ENCODE measurements at regions not wholly inside any gene's neighbourhood (a gene's known extent, or its start where the extent isn't known, plus 50 kb on each side); places are given as distances from the start of the nearest gene placed in this dataset.
"Not testable (repeated sequence)": the region's sequence is repeated elsewhere in the genome, so short reads cannot be mapped to it uniquely, and the experiment has no call there.

DNA sequence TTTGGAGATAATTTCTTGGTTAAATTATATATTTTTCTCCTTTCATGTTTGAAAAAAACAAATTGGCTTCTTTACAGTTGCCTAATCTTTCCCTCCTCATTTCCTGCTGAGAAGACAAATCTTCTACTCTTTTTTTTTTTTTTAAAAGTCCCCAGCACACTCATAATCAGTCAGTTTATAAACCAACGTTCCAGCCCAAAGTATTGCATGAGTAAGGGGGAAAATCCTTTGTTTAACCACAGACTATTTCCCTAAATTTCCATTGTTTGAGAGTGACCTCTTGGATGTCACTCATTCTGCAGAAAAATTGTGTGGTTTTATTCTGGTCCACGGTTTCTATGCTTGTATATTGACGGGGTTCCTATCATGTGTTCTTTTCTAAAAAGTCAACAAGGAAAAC, 55.1 kb upstream of the TLR4 start:
- DNase-seq: no peak

DNA sequence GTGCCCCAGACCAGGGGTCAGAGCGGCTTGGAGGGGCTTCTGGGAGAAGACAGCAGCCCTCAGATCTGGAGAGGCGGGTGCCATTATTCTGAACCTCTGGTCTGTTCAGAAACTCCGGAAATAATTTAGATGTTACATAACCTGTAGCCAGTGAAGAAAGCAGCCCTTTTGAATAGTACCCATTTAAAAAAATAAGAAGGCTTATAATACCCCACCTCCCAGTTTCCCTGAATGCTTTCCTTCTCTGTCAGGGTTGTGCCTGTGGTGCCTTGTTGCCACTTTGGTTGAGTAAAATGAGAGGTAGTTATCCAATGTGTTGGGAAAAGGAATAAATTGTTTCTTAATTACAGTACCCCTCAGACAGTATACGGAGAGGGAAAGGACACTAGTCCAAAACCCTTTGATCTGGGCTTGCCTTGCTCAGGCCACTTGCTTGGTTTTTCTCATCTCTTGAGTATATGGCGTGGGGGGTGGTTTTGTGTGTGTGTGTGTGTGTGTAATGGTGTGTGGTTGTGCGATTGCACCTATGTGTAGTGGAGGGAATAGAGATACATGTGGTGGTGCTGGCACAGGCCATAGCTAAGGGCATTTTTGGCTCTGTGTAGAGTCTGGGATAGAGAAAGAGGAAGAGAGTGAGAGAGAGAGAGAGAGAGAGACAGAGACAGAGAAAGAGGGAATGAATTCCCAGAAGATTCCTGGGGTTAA, 59.1 kb upstream of the TLR4 start:
- DNase-seq: no peak

DNA sequence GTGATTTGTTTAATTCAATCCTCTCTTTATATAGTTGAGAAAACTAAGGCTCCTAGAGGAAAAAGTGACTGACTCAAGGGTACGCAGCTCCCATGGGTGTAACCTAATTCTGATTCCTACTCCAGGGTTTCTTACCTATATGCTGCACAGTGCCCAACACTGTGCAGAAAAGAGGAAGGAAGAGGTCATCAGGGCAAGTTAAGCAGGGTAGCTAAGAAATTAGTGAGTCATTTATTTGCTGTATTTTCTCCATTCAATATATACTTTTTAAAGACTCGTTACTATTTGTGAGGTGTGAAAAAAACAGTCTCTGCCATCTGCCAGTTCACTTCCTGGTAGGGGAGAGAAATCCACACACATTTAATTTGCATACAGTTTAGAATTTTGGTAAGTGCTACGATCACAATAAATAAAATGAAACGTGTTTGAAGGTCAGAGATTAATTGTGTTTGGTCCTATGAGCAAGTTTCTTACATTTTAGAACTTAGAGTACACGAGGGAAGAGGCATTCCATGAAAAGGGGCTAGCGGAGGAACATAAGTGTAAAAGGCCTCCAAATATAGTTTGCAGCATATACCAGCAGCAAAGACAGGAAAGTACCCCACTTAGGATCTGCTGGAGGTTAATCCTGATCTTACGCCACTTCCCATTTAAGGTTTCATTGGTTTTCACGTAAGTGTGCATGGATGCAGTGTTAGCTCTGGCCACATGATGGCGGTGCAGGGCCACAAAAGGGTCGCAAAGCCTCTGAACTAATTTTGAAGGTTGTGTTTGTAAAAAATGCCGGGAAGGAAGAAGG, 59.9 kb upstream of the TLR4 start:
- DNase-seq: peak; percentile 60

DNA sequence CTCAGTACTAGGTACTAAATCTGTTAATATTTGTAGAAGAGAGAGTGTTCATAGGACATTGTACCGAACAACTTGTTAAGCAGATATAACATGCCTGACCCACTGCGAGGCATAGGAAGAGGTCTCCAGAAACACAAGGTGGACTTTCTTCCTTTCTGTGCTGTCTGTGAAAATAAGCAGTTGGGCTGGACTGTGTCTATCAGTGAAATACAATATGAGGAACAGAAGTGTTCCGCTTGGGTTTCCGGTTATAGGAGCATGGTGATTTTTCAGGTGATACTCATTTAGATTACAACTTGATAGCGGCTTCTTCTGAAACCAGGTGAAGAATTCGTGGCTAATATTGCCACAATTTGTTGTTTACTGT, 60.9 kb upstream of the TLR4 start:
- DNase-seq: no peak

DNA sequence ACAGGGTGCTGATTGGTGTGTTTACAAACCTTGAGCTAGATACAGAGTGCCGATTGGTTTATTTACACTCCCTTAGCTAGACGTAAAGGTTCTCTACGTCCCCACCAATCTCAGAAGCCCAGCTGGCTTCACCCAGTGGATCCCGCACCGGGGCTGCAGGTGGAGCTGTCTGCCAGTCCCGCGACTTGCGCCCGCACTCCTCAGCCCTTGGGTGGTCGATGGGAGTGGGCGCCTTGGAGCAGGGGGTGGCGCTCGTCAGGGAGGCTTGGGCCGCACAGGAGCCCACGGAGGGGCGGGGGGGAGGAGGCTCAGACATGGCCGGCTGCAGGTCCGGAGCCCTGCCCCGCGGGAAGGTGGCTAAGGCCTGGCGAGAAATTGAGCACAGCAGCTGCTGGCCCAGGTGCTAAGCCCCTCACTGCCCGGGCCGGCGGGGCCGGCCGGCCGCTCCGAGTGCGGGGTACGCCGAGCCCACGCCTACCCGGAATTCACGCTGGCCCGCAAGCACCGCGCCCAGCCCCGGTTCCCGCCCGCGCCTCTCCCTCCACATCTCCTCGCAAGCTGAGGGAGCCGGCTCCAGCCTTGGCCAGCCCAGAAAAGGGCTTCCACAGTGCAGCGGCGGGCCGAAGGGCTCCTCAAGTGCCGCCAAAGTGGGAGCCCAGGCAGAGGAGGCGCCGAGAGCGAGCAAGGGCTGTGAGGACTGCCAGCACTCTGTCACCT, 61.5 kb upstream of the TLR4 start:
- not testable (repeated sequence) for DNase-seq

DNA sequence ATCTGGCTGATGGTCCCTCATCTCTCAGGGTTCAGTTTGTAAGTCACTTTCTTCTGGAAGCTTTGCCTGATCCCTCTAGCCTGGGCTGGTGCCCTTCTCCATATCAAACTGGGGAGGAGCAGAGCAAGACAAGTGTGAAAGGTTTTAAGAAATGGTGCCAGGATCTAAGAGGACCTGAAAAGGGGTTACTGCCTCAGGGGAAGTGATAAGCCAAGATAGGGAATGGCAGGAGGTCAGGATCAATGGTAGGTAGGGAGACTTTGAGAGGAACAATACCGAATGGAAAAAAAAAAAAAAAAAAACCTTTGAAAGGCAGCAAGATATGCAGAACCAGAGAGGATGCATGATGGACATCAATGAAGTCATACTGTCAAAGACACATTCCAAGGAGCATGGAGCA, 67.5 kb upstream of the TLR4 start:
- DNase-seq: no peak

DNA sequence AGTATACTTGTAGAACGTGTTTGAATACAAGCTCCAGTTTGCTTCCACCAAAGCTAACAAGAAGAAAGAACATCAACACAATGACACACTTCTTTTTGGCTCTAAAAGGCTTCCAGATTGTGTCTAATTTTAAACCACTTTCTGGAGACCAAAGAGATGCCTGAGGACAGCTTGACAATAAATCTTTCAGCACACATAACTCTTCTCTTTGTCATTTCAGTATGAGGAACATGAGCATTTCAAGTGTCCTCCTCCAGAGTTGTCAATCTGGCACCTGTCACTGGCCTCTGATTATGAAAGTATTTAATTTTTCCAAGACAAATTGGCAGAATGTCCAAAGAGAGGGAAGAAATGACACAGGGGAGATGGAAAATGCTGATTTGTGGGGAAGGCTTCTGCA, 79.0 kb upstream of the TLR4 start:
- DNase-seq: no peak

DNA sequence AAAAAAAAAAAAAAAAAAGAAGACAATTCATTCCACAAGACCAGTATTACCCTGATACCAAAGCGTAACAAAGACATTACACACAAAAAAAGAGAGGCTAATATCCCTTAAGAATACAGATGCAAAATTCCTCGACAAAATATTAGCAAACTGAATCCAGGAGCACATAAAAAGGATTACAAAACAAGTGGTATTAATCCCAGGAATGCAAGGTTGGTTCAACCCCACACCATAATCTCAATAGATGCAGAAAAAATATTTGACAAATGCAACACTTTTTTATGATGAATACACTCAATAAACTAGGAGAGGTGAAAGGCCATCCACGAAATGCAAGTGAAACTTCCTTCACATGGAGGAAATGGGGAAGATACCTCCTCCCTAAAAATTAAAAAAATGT, 80.1 kb upstream of the TLR4 start:
- DNase-seq: no peak

DNA sequence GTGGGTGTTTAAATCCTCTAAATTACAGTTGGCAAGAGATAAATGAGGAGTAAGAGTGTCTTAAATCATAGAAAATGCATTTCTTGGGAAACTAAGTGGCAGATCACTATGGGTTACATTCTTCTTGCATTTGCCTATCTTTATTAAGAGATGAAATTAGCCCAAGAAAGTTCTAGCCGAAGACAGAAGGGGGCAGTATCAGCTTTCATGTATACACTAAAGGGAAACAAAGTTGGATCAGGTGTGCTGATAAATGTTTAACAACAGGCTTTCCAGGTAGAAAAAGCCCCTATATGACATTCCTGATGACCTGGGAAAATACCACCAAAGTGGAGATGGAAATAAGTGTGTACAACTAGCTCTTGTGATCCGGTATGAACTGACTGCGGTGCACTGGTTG, 81.9 kb upstream of the TLR4 start:
- DNase-seq: no peak

DNA sequence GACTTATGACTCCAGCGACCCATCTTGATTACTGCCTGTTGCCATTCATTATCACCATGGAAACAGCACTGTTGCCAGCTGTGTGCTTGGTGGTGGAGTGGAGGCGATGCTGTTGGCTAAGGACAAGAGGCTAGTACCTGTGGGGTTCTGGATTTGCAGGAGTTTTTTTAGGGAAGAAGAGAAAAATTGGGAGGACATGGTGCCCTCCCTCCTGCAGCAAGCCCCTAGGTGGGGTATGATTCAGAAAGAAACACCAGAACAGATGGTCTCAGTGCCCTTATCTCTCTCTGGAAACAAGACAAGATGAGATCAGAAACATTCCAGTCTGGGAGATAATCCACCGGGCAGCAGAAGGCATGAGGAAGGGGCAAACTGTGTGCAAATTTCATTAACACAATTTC, 87.8 kb upstream of the TLR4 start:
- no peak for DNase-seq

DNA sequence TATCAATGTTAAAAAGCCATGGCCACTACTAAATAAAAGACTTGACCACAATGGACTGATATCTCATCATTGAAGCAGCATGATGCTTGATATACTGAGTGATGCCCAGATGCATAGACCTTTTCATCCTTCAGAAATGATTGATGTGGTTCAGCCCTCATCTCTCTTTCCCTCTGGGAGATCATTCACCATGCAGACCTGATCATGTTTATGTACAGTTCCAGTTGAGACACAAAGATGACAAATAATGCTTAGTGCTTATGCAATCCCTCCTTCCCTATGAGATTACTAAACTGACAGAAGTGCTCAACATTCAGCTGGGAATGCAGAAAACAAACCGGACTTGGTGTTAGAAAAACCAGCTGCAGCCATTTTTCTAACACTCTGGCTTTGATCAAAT, 91.9 kb upstream of the TLR4 start:
- DNase-seq: no peak

DNA sequence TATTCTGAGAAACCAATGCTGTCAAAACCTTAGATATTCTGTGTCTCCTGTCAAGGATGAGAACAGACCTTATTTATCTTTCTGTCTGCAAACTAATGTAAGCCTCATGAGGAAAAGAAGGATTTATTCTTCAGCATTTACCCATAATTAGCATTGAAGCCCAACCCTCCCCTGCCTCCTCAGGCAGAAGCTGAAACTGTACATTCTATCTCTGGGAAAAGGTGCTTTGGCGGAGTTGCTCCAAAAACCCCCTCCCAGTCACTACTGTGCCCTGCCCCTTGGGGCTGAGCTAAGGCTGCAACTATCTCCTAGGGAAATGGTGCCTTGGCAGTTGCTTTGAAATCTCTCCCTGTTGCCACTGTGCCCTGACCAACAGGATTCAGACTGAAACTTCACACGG, 106.2 kb upstream of the TLR4 start:
- no peak for DNase-seq

DNA sequence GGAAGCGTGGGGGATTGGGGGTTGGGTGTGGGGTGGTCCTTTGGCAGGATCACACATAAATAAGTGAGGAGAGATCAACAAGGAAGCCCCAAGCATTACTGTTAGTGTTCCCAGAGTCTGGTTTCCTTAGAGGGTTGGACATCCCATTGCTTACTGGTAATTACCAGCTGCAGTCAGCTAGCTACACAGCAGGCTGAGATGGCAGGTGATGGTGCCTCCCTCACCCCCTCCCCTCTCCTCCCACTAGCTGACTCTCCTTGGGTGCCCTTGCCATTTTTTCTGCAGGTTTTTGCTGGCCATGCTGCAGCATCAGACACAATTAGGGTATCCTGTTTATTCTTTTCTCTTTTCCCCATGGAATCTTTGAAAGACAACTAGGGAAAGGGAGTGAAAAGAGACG, 107.5 kb upstream of the TLR4 start:
- no peak for DNase-seq

DNA sequence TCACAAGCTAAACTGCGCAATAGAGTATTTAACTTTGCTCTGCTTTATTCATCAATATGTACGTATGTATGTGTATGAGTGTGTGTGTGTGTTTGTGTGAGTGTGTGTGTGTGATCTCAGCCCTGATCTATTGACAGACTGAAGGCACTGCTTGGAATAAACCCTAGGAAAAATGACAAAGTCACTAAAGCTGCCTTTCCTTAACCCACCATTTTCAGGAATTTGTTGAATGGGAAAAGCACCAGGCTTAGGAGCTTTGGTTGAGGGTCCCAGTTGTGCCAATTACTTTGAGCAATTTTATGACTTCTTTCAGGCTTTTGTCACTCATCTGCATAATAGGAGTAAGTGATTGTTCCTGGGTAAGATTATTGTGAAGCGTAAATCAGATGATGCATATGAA, 108.6 kb upstream of the TLR4 start:
- DNase-seq: no peak

DNA sequence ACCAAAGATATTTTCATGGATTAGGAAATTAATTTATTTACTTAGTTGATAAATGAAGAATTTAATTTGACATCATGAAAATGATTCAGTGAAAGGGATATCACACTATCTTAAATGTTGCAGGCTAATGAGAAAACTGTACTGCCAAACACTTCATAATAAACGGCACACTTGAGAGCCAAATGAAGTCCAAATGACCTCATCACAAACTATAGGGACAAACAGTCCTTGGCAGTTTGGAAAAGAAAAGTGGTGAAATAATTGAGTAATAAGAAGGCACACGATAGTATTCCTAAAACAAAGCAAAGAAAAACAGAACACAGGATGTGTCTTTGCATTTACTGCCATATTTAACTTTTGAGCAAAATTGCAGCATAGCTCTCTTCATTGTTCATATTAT, 116.9 kb upstream of the TLR4 start:
- DNase-seq: no peak

DNA sequence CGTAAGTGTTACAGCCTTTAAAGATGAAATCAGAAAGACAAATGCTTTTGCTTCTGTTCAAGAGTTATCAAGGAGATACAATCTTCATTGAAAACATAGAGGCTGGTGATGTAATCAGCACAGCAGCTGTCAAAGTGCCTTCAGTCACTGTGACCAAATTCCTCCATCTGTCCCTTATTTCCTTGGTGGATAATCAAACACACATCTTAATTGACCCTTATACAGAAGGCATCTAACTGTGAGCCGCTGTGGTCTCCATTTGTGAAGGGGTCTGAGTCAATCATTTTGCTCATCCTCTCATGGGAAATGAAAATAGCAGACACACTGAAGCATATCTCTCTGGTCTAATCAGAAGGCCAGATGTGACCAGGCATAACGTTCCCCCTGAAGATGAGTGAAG, 130.1 kb upstream of the TLR4 start:
- no peak for DNase-seq

DNA sequence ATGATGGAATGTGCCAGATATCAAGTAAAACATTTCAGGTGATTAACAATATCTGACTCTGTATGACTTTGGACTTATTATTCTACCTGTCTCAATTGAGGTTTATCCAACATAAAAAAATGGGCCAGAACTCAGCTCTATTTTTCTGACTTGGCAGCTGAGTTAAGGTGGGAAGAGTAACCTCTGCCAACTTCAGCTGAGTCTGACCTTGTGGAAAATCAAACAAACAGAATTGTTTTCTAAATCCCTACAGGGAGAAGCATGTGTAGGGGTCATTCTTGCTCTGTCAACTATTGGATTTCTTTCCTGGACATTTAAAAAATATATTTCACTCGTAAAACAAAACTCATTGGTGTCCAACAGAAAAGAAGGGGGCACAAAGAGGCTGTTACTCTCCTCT, 139.4 kb upstream of the TLR4 start:
- DNase-seq: no peak

DNA sequence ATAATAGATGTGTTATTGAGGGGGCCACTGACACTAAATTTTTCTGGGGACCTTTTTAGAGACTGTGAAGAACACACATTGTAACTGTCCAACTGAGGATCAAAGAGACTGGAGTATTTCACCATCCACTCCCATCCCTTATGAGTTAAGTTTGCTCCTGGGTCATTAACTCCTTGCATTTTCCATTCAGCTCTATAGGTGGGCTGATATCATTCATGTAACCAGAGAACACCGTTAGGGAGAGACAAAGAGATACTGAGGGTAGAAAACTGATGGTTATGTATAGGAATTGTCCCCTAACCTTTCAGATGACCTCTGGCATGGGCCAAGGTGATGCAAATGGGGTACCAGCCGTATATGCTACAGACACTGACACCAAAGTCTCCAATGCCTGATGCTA, 142.4 kb upstream of the TLR4 start:
- DNase-seq: no peak

DNA sequence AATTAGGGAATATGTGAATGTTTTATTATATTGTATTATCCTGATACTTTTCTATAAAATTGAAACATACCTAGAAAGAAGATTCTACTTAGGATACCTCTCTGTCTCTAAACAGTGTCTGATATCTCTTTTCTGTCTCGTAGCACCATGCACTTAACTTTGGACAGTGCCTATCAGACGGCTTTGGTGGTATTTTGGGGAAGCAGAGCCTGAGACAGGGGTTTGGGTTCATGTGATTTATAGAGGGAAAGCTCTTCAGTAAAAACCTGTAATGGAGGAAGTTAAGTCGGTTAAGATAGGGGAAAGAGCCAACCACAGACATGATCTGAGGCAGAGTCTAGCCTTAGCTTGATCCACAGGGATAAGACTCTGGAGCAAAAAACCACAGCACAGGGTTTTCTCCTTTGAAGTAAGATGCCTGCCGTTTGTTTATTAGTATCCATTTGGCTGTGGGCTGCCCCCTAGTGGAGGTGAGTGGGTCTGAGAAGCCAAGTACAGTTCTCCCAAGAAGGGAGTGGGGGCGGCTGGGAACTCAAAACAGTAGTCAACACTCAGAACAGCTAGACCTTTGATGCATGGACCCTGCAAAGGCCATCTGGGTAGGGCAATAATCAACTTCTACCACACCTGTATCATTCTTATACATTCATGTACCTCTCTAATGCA, 141.2 kb upstream of the ASTN2 start:
- DNase-seq: no peak

DNA sequence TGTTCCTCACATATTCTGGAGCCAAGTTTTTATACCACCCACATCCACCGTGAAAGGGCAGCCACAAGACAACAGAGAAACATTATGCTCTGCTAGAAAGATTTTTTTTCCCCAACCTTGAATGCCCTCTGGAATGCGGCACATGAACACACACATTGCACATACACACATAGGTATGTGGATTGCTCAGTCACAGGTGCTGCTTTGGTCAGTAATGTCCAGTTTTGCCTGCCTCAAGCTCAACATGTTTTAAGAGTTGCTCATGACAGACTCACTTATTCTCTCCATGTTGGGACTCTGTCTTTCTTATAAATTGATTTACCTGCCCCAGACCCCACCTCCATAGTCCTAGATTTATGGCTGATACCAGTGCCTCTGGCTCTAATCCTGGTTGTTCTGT, 138.0 kb upstream of the ASTN2 start:
- DNase-seq: no peak

DNA sequence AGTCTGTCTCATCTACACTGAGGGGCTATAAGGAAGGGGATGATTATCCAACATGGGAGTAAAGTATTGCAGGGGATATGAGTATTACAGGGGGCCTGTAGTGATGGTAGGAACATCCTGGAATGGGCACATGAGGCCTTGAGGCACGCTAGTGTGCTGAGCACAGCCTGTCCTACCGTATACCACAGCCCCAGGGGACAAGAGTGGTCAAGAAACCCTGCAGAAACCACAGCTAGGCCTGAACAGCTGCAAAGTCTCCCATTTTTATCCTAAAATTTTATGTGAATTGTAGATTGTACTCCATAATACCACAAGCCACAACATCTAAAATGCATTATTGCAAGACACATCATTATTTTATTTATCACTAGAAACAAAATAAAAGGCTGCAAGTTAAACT, 136.3 kb upstream of the ASTN2 start:
- DNase-seq: no peak

DNA sequence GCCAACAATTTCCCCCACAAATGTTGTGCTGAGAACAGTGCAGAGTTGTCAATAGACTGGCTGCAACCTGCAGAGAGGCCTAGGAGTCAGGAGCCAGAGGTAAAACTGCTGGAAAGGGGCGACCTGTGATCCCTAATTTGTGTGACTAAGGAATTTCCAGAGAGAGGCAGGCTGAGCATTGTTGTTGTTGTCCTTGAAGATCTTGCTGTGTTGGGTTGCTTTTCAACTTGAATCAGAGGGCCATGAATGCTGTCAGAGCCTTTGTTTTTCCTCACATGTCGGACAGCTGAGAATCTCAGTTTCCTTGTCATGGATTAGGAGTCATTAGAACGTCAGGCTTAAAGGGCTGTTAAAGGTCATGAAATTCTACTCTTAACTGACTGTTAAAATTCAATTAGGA, 134.6 kb upstream of the ASTN2 start:
- no peak for DNase-seq

DNA sequence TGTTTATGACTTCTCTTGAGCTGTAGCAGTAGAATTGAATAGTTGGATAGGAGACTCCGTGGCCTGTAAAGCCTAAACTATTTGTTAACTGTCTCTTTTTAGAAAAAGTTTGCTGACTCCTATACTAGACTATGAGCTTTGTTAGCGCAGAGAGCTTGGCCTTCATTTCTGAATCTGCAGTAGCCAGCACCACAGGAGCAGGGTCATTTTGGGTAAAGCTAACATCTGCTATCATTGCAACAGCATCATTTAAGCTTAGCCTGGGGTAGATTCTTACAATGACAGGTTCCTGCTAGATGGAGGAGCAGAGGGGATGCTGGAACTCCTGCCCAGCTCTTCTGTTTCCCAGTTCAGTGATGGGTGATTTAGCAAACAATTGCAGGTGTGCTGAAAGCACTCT, 133.7 kb upstream of the ASTN2 start:
- no peak for DNase-seq
